Upper lobe of right lung (tissue), 1 donor: ENCODE measurements at regions not wholly inside any gene's neighbourhood (a gene's known extent, or its start where the extent isn't known, plus 50 kb on each side); places are given as distances from the start of the nearest gene placed in this dataset.
"Not testable (repeated sequence)": the region's sequence is repeated elsewhere in the genome, so short reads cannot be mapped to it uniquely, and the experiment has no call there.

ENCODE experiments used
- ATAC-seq: fragments of 200-7000 bp; cut with Tn5 transposase; one replicate; pipeline ENCODE4 v1.9.1; 2020; ENCODE audit warnings: mild to moderate bottlenecking, moderate library complexity
- DNase-seq: peaks from one replicate; pipeline ENCODE4 v3.0.0-alpha.2; 2020
- H3K27ac ChIP-seq: fragments of 200-600 bp; one replicate; pipeline ENCODE4 v1.8.0; 2022
- H3K27me3 ChIP-seq: fragments of 200-600 bp; one replicate; pipeline ENCODE4 v1.8.0; 2022; ENCODE audit warnings: mild to moderate bottlenecking
- H3K36me3 ChIP-seq: fragments of 200-600 bp; one replicate; pipeline ENCODE4 v1.8.0; 2022
- H3K4me1 ChIP-seq: fragments of 200-600 bp; one replicate; pipeline ENCODE4 v1.8.0; 2022
- H3K4me3 ChIP-seq: fragments of 200-600 bp; one replicate; pipeline ENCODE4 v1.8.0; 2022; ENCODE audit warnings: mild to moderate bottlenecking
- H3K9me3 ChIP-seq: fragments of 200-600 bp; one replicate; pipeline ENCODE4 v1.8.0; 2022
- CTCF ChIP-seq: fragments of 200-600 bp; IDR thresholded peaks from one replicate; pipeline ENCODE4 v1.8.0; 2022; ENCODE audit warnings: antibody characterized with exemption
- intact Hi-C: fragments of 100-400 bp; cut with DNase I; formaldehyde crosslinking; loops from one replicate; pipeline ENCODE4 v1.11.0; 2022
- donor health status: DM: no; HTN: yes; CAD: no; lungs with severe emphysema.

DNA sequence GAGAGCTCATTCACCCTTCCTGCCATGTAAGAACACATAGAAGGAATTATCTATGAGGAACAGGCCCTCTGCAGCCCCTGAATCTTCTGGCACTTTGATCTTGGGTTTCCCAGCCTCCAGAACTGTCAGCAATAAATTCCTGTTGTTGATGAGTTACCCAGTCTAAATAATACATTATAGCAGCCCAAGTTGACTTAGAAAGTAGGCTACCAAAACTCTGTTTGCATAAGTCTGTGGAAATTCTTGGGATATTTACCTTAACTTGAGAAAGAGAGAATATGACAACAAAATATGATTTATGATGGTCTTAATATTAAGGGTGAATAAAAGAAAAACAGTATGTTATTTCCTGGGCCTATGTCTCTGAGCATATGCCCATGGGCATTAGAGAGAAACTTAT lies 433.0 kb upstream of the LMO3 start:
- TF ChIP-seq CTCF: no peak
- intact Hi-C loops: no loop called here
- ATAC-seq (no peak), DNase-seq (no peak)
- H3K27me3 ChIP-seq: no peaks in the 10 kb centered on the region
- no peak overlapping the region for H3K4me3 ChIP-seq
- no peaks in the 10 kb centered on the region for H3K9me3 ChIP-seq
- no peaks in the 10 kb centered on the region for H3K4me1 ChIP-seq
- H3K36me3 ChIP-seq: no peaks in the 10 kb centered on the region
- no peak overlapping the region for H3K27ac ChIP-seq

GRCh38 chr12:17035372-17035771 lies 429.4 kb upstream of the LMO3 start:
- Histone ChIP-seq H3K27me3 (no peaks in the 10 kb centered on the region), H3K27ac (no peak overlapping the region), H3K9me3 (no peaks in the 10 kb centered on the region), H3K4me1 (no peaks in the 10 kb centered on the region), H3K4me3 (no peak overlapping the region), H3K36me3 (no peaks in the 10 kb centered on the region)
- DNase-seq: no peak
- TF ChIP-seq CTCF: no peak
- intact Hi-C loops: no loop called here
- ATAC-seq: no peak

DNA sequence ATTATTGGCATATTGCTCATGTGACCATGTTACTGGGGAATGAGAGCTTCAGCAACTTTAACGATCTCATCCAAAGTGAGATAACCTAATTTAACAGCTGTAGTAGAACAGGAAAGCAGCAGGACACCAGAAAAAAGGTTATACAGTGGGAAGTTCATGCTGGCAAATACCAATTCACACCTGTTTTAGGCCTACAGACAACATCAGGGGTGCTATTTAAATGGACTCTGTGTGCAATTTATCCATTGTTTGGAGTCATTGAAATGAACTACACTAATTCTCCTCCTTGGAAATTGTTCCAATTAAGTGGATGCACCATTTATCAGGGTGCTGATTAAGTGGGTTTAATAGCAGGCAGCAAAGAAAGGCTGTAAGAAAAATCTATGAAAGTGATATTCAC lies 424.4 kb upstream of the LMO3 start:
- DNase-seq: no peak
- no peaks in the 10 kb centered on the region for H3K36me3 ChIP-seq
- no peak for TF ChIP-seq CTCF
- intact Hi-C loops: no loop called here
- ATAC-seq: no peak
- H3K4me3 ChIP-seq: no peak overlapping the region
- no peak overlapping the region for H3K27ac ChIP-seq
- no peaks in the 10 kb centered on the region for H3K9me3 ChIP-seq
- no peaks in the 10 kb centered on the region for H3K4me1 ChIP-seq
- no peaks in the 10 kb centered on the region for H3K27me3 ChIP-seq

- DNase-seq (no peak), ATAC-seq (no peak)
- Histone ChIP-seq H3K27me3 (no peaks in the 10 kb centered on the region), H3K36me3 (no peaks in the 10 kb centered on the region), H3K4me3 (no peak overlapping the region), H3K9me3 (no peaks in the 10 kb centered on the region), H3K4me1 (no peaks in the 10 kb centered on the region), H3K27ac (no peak overlapping the region)
- no peak for TF ChIP-seq CTCF
- intact Hi-C loops: no loop called here
Observed at GRCh38 chr12:17028348-17028747, 422.4 kb upstream of the LMO3 start.

- intact Hi-C loops, H3K4me1 ChIP-seq, ATAC-seq, H3K27ac ChIP-seq, H3K9me3 ChIP-seq, DNase-seq, H3K36me3 ChIP-seq, H3K27me3 ChIP-seq, H3K4me3 ChIP-seq: not testable (repeated sequence)
Observed at GRCh38 chr12:17025424-17025823, 419.5 kb upstream of the LMO3 start.

DNA sequence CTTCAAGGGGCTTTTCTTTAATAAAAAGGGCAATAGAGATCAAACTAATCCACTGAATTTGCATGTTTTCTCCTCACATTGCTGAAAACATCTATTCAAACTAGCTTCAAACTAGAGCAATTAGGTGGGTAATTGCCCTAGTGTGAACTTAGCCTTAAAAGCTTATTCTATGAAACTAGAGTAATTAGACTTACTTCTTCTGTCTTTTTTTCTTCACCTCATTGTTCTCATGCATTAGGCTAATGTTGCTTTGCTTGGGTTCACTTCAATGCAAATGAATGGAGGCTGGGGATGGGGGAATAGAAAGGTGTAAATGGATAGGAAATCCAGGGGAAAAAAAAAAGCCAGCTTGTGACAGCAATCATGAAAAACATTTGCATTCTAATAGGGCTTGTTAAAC lies 414.8 kb upstream of the LMO3 start:
- no peak overlapping the region for H3K27ac ChIP-seq
- intact Hi-C loops: no loop called here
- no peaks in the 10 kb centered on the region for H3K4me1 ChIP-seq
- TF ChIP-seq CTCF: no peak
- no peak for DNase-seq
- no peaks in the 10 kb centered on the region for H3K36me3 ChIP-seq
- no peaks in the 10 kb centered on the region for H3K27me3 ChIP-seq
- H3K4me3 ChIP-seq: no peak overlapping the region
- ATAC-seq: no peak
- no peaks in the 10 kb centered on the region for H3K9me3 ChIP-seq
